GM23338 (cell line): ENCODE measurements at regions not wholly inside any gene's neighbourhood (a gene's known extent, or its start where the extent isn't known, plus 50 kb on each side); places are given as distances from the start of the nearest gene placed in this dataset.

Experiments used
- CTCF ChIP-seq, 2 experiments: fragments of 200-600 bp in 1 of 2; sonication (generic) in 1 of 2; conservative IDR thresholded peaks; 2 replicates each; pipeline versions ENCODE4 v1.5.1 to v1.6.1; 2016 to 2017; ENCODE audit warnings: antibody characterized with exemption in 2 of 2, low read depth in 2 of 2, mild to moderate bottlenecking in 2 of 2, moderate library complexity in 1 of 2
- EZH2 ChIP-seq: fragments of 200-600 bp; sonication (generic); IDR thresholded peaks from one replicate; pipeline ENCODE4 v1.8.0; 2017; ENCODE audit warnings: antibody characterized with exemption, mild to moderate bottlenecking, low read depth; ENCODE audit not compliant: unreplicated experiment
- EZH2phosphoT487 ChIP-seq: fragments of 200-600 bp; sonication (generic); IDR thresholded peaks from one replicate; pipeline ENCODE4 v1.8.1; 2018; ENCODE audit warnings: antibody characterized with exemption; ENCODE audit not compliant: unreplicated experiment
- JUNB ChIP-seq: IDR thresholded peaks from one replicate; pipeline ENCODE4 v1.6.1; 2016; ENCODE audit warnings: antibody characterized with exemption; ENCODE audit not compliant: unreplicated experiment
- POLR2AphosphoS5 ChIP-seq: IDR thresholded peaks from 2 replicates; pipeline ENCODE4 v1.6.1; 2016; ENCODE audit warnings: antibody characterized with exemption, low read depth
- TF ChIP-seq, protein P1 (sequence below): IDR thresholded peaks from one replicate; pipeline ENCODE4 v1.6.1; 2018; ENCODE audit warnings: antibody characterized with exemption; ENCODE audit not compliant: unreplicated experiment

- TF ChIP-seq CTCF (conservative IDR thresholded peaks at IDR 0.05; ENCODE audit: low read depth in 2 of 2) (peak; percentile 83 to 84), EZH2 (no peak), EZH2phosphoT487 (no peak), JUNB (no peak), POLR2AphosphoS5 (no peak)
- TF ChIP-seq, protein P1, sequence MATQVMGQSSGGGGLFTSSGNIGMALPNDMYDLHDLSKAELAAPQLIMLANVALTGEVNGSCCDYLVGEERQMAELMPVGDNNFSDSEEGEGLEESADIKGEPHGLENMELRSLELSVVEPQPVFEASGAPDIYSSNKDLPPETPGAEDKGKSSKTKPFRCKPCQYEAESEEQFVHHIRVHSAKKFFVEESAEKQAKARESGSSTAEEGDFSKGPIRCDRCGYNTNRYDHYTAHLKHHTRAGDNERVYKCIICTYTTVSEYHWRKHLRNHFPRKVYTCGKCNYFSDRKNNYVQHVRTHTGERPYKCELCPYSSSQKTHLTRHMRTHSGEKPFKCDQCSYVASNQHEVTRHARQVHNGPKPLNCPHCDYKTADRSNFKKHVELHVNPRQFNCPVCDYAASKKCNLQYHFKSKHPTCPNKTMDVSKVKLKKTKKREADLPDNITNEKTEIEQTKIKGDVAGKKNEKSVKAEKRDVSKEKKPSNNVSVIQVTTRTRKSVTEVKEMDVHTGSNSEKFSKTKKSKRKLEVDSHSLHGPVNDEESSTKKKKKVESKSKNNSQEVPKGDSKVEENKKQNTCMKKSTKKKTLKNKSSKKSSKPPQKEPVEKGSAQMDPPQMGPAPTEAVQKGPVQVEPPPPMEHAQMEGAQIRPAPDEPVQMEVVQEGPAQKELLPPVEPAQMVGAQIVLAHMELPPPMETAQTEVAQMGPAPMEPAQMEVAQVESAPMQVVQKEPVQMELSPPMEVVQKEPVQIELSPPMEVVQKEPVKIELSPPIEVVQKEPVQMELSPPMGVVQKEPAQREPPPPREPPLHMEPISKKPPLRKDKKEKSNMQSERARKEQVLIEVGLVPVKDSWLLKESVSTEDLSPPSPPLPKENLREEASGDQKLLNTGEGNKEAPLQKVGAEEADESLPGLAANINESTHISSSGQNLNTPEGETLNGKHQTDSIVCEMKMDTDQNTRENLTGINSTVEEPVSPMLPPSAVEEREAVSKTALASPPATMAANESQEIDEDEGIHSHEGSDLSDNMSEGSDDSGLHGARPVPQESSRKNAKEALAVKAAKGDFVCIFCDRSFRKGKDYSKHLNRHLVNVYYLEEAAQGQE = no peak
These were observed 87.5 kb upstream of the SGIP1 start for GRCh38 chr1:66446261-66447001.
